ENCODE measurements at regions not wholly inside any gene's neighbourhood (a gene's known extent, or its start where the extent isn't known, plus 50 kb on each side); places are given as distances from the start of the nearest gene placed in this dataset.

DNA sequence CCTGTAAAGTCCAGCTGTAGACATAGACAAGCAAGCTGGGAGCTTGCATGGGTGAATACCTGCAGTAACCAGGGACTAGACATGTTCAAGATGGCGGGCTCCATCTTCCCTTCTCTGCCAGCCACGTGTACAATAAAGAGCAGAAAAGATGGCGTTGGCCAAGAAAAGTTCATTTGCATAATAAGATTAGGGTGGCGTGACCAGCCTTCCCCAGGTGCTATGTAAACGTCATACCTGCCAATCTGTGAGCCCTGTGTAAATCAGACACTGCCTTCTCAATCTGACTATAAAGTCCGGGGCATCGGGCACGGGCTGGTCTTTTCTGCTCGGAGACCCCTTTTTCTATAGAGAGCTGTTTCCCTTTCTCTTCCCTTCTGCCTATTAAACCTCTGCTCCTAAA is 101.6 kb upstream of the XPO1 start:
- no peaks in the 10 kb centered on the region for H3K9me3 ChIP-seq (ENCODE audit: control insufficient read depth, low read depth, low read length)
- H3K27me3 ChIP-seq (ENCODE audit: control insufficient read depth, insufficient read depth, low read length), result no peaks in the 10 kb centered on the region
- no peak overlapping the region for H3K27ac ChIP-seq (ENCODE audit: low read length)
- H3K36me3 ChIP-seq (ENCODE audit: control insufficient read depth, low read depth, low read length), result no peaks in the 10 kb centered on the region
- no peak overlapping the region for H3K9ac ChIP-seq (ENCODE audit: low read length)
- peaks cover 16% of the 10 kb centered on the region for H3K4me1 ChIP-seq (ENCODE audit: control insufficient read depth, low read depth, low read length)
- H3K4me3 ChIP-seq (ENCODE audit: low read length), result no peak overlapping the region

DNA sequence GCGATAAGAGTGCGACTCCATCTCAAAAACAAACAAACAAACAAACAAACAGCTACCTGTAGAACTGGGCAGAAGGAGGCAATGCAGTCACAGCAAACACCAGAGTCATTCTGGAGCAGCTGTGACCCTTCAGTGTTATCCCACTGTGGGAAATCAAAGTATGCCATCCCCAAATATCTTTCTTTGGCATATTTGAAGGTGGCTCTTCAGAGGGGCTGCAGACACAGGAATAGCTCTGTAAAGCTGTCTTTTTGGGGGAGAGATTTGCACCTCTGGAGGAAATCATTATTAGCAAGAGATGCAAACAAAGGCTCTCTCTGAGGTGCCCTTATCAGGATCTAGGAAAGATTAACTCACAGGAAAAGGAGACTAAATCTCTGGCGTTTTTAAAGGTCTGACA is 98.5 kb upstream of the XPO1 start:
- H3K4me1 ChIP-seq (ENCODE audit: control insufficient read depth, low read depth, low read length), result peaks cover 23% of the 10 kb centered on the region
- H3K9ac ChIP-seq (ENCODE audit: low read length), result no peak overlapping the region
- no peaks in the 10 kb centered on the region for H3K27me3 ChIP-seq (ENCODE audit: control insufficient read depth, insufficient read depth, low read length)
- H3K4me3 ChIP-seq (ENCODE audit: low read length), result no peak overlapping the region
- no peaks in the 10 kb centered on the region for H3K9me3 ChIP-seq (ENCODE audit: control insufficient read depth, low read depth, low read length)
- no peaks in the 10 kb centered on the region for H3K36me3 ChIP-seq (ENCODE audit: control insufficient read depth, low read depth, low read length)
- H3K27ac ChIP-seq (ENCODE audit: low read length), result no peak overlapping the region

DNA sequence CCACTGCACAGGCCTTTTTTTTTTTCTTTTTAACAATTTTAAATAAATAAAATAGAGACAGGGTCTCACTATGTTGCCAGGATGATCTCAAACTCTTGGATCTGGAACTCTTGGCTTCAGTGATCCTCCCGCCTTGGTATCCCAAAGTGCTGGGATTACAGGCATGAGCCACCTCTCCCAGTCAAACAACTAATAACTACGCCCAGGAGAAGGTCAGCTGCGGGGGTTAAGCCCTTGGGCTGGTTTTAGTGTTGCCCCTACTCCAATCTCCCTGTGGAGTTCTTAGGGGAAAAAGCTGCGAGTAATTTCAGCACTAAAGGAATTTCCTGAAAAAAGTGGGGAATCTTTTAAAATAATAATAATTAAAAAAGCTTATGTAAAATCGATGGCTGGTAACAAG is 96.4 kb upstream of the XPO1 start:
- H3K9me3 ChIP-seq (ENCODE audit: control insufficient read depth, low read depth, low read length), result no peaks in the 10 kb centered on the region
- H3K4me3 ChIP-seq (ENCODE audit: low read length), result no peak overlapping the region
- H3K27me3 ChIP-seq (ENCODE audit: control insufficient read depth, insufficient read depth, low read length), result no peaks in the 10 kb centered on the region
- peaks cover 17% of the 10 kb centered on the region for H3K4me1 ChIP-seq (ENCODE audit: control insufficient read depth, low read depth, low read length)
- no peak overlapping the region for H3K9ac ChIP-seq (ENCODE audit: low read length)
- no peak overlapping the region for H3K27ac ChIP-seq (ENCODE audit: low read length)
- H3K36me3 ChIP-seq (ENCODE audit: control insufficient read depth, low read depth, low read length), result no peaks in the 10 kb centered on the region

DNA sequence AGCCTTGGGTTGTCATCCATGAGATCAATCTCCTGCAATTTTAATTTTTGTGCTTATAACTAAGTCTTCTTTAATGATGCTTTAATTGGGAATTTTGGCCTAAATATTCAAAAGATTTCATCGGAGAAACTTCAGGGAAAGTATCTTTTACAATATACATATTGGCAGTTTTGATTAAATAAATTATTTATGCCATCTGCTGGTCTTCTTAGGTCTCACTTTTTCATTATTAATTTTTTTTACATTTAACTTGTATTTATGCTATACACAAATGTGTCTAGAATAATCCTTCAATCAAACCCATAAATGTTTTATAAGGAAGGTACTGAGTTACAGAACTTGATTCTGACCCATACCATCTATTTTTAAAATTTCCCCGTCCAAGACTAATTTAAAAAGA is 95.1 kb upstream of the XPO1 start:
- Histone ChIP-seq H3K4me3 (ENCODE audit: low read length) (no peak overlapping the region), H3K27ac (ENCODE audit: low read length) (no peak overlapping the region), H3K36me3 (ENCODE audit: control insufficient read depth, low read depth, low read length) (no peaks in the 10 kb centered on the region), H3K9me3 (ENCODE audit: control insufficient read depth, low read depth, low read length) (no peaks in the 10 kb centered on the region), H3K27me3 (ENCODE audit: control insufficient read depth, insufficient read depth, low read length) (no peaks in the 10 kb centered on the region), H3K4me1 (ENCODE audit: control insufficient read depth, low read depth, low read length) (peaks cover 17% of the 10 kb centered on the region), H3K9ac (ENCODE audit: low read length) (no peak overlapping the region)

DNA sequence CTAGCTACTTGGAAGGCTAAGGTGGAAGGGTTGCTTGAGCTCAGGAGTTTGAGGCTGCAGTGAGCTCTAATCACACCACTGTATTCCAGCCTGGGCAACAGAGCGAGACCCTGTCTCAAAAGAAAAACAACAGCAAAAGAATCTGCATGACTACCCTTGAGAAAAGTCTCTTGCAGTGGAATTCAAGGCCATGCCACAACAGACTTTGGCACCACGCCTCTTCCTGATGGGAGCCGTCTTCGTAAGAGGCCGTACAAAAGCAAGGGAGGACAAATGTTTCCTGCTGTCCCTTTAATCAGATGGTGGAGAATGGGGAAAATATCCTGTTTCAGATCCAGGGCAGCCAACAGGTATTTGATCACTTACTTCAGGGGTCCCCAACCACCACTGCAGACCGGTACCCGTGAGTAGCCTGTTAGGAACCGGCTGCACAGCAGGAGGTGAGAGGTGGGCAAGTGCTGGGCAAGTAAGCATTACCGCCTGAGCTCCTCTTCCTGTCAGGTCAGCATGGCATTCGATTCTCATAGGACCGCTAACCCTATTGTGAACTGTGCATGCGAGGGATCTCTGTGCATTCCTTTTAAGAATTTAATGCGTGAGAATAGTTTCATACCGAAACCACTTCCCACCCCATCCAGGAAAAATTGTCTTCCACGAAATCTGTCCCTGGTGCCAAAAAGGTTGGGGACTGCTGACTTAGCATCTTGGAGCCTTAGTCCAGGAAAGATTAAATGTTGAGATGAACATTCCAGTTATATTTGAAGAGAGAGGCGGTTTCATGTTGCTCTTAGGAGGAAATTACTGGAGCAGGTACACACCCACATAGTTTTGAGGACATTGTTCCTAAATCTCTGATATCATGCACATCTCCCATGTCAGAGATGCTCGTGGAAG is 94.4 kb upstream of the XPO1 start:
- H3K4me1 ChIP-seq (ENCODE audit: control insufficient read depth, low read depth, low read length), result peaks cover 17% of the 10 kb centered on the region
- no peaks in the 10 kb centered on the region for H3K27me3 ChIP-seq (ENCODE audit: control insufficient read depth, insufficient read depth, low read length)
- no peak overlapping the region for H3K4me3 ChIP-seq (ENCODE audit: low read length)
- no peak overlapping the region for H3K9ac ChIP-seq (ENCODE audit: low read length)
- H3K27ac ChIP-seq (ENCODE audit: low read length), result no peak overlapping the region
- no peaks in the 10 kb centered on the region for H3K9me3 ChIP-seq (ENCODE audit: control insufficient read depth, low read depth, low read length)
- no peaks in the 10 kb centered on the region for H3K36me3 ChIP-seq (ENCODE audit: control insufficient read depth, low read depth, low read length)

DNA sequence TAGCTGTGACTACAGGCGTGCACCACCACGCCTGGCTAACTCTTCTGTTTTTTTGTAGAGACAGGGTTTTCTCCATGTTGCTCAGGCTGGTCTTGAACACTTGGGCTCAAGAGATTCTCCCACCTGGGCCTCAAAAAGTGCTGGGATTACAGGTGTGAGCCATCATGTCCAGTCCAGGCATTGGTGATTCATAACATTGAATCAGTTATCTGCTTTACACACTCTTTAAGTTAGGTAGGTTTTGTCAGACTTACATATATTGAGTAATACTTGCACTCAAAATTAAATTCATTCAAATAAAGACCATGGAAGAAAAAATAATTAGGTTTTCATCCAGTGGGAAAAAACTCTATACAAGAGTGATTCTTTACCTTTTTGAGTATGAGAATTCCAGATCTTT is 93.2 kb upstream of the XPO1 start:
- Histone ChIP-seq H3K4me1 (ENCODE audit: control insufficient read depth, low read depth, low read length) (peaks cover 17% of the 10 kb centered on the region), H3K9me3 (ENCODE audit: control insufficient read depth, low read depth, low read length) (no peaks in the 10 kb centered on the region), H3K9ac (ENCODE audit: low read length) (no peak overlapping the region), H3K27me3 (ENCODE audit: control insufficient read depth, insufficient read depth, low read length) (no peaks in the 10 kb centered on the region), H3K36me3 (ENCODE audit: control insufficient read depth, low read depth, low read length) (no peaks in the 10 kb centered on the region), H3K27ac (ENCODE audit: low read length) (no peak overlapping the region), H3K4me3 (ENCODE audit: low read length) (no peak overlapping the region)

DNA sequence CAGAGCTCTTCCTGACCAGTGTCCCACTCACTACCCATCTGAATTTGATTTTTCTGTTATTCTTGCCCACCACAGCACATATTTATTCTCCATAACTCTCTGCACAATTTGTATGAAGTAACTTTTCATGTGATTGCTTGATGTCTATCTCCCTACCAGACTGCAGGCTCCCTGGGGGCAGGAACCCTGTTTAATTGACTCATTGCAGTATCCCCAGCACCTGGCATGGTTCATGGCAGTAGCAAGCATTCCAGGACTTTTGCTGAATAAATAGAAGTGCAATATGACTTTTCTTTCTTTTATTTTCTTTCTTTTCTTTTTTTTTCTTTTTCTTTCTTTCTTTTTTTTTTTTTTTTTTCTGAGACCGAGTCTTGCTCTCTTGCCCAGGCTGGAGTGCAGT is 88.7 kb upstream of the XPO1 start:
- H3K4me1 ChIP-seq (ENCODE audit: control insufficient read depth, low read depth, low read length), result no peaks in the 10 kb centered on the region

DNA sequence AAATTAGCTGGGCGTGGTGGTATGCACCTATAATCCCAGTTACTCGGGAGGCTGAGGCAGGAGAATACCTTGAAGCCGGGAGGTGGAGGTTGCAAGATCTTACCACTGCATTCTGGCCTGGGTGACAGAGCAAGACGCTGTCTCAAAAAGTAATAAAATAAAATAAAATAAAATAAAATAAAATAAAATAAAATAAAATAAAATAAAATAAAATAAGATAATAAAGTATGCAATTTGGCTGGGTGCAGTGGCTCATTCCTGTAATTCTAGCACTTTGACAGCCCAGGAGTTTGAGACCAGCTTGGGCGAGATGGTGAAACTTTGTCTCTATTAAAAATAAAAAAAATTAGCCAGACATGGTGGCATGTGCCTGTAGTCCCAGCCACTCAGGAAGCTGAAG is 85.6 kb upstream of the XPO1 start:
- Histone ChIP-seq H3K4me3 (ENCODE audit: low read length) (no peak overlapping the region), H3K27me3 (ENCODE audit: control insufficient read depth, insufficient read depth, low read length) (no peaks in the 10 kb centered on the region), H3K9ac (ENCODE audit: low read length) (no peak overlapping the region), H3K27ac (ENCODE audit: low read length) (no peak overlapping the region), H3K36me3 (ENCODE audit: control insufficient read depth, low read depth, low read length) (no peaks in the 10 kb centered on the region), H3K4me1 (ENCODE audit: control insufficient read depth, low read depth, low read length) (no peaks in the 10 kb centered on the region), H3K9me3 (ENCODE audit: control insufficient read depth, low read depth, low read length) (no peaks in the 10 kb centered on the region)

More for the DNA sequence above, 88.7 kb upstream of the XPO1 start:
- no peak overlapping the region for H3K4me3 ChIP-seq (ENCODE audit: low read length)
- no peaks in the 10 kb centered on the region for H3K9me3 ChIP-seq (ENCODE audit: control insufficient read depth, low read depth, low read length)
- no peak overlapping the region for H3K27ac ChIP-seq (ENCODE audit: low read length)
- H3K27me3 ChIP-seq (ENCODE audit: control insufficient read depth, insufficient read depth, low read length), result no peaks in the 10 kb centered on the region
- H3K36me3 ChIP-seq (ENCODE audit: control insufficient read depth, low read depth, low read length), result no peaks in the 10 kb centered on the region
- H3K9ac ChIP-seq (ENCODE audit: low read length), result no peak overlapping the region

DNA sequence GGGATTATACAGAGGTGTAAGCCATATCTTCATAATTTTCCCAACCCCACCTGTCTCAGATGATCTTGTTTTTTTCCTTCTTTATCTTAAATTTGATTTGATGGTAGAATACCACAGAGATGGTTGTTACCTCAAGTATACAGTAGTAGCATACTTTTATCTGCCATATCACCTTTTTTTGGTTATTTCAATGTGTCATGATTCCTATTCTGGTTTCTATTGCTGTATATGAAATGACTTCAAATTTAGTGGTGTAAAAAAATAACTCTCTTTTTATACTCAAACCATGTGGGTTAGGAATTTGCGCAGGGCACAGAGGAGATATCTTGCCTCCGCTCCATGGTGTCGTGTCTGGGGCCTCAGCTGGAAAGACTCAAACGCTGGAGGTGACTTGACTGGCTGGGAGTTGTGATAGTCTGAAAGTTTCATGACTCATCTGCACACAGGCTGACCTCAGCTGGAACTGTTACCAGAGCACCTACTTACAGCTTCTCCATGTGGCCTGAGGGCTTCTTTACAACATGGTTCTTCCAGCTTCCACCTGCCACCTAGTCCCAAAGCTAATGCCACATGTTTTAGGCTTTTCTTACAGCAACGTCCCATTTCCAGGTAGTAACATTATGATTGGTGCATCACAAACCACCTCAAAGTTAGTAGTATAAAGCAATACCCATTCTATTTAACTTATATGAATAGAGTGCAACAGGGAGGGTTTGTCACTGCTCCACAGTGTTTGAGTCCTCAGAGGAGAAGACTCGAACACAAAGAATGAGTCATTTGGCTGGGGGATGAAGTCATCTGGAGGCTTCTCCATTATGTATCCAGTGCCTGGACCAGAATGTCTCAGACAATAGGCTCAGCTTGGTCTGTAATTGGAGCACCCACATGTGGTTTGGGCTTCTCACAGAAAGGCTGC is 82.3 kb upstream of the XPO1 start:
- Histone ChIP-seq H3K9me3 (ENCODE audit: control insufficient read depth, low read depth, low read length) (no peaks in the 10 kb centered on the region), H3K27ac (ENCODE audit: low read length) (no peak overlapping the region), H3K4me1 (ENCODE audit: control insufficient read depth, low read depth, low read length) (no peaks in the 10 kb centered on the region), H3K27me3 (ENCODE audit: control insufficient read depth, insufficient read depth, low read length) (no peaks in the 10 kb centered on the region), H3K36me3 (ENCODE audit: control insufficient read depth, low read depth, low read length) (no peaks in the 10 kb centered on the region), H3K9ac (ENCODE audit: low read length) (no peak overlapping the region), H3K4me3 (ENCODE audit: low read length) (no peak overlapping the region)

DNA sequence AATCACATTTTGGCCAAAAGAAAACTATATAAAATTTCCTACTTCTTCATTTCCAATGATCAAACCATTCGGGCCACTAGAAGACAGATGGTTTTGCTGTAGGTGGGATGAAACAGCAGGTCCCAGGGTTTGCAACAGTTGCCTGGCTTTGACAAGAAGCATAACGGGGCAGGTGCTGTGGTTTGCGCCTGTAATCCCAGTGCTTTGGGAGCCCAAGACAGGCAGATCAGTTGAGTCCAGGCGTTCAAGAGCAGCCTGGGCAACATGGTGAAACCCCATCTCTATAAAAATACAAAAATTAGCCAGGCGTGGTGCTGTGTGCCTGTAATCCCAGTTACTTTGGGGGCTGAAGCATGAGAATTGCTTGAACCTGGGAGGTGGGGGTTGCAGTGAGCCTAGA is 81.4 kb upstream of the XPO1 start:
- Histone ChIP-seq H3K9ac (ENCODE audit: low read length) (no peak overlapping the region), H3K27ac (ENCODE audit: low read length) (no peak overlapping the region), H3K9me3 (ENCODE audit: control insufficient read depth, low read depth, low read length) (no peaks in the 10 kb centered on the region), H3K27me3 (ENCODE audit: control insufficient read depth, insufficient read depth, low read length) (no peaks in the 10 kb centered on the region), H3K36me3 (ENCODE audit: control insufficient read depth, low read depth, low read length) (no peaks in the 10 kb centered on the region), H3K4me3 (ENCODE audit: low read length) (no peak overlapping the region), H3K4me1 (ENCODE audit: control insufficient read depth, low read depth, low read length) (no peaks in the 10 kb centered on the region)

DNA sequence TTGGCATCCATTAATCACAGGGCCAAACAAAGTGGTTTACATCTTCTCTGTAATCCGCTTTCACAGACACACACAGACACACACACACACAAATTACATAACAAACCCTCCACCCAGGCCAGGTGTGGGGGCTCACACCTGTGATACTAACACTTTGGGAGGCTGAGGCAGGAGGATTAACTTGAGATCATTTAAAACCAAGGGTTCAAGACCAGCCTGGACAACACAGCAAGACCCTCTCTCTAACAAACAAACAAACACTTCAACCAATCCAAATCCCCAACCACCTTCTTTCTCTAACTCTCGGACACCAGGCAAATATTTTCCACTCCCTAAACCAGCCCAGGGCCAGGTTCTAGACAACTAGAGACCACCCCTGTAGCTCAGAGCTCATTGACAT is 79.5 kb upstream of the XPO1 start:
- no peaks in the 10 kb centered on the region for H3K36me3 ChIP-seq (ENCODE audit: control insufficient read depth, low read depth, low read length)
- H3K27ac ChIP-seq (ENCODE audit: low read length), result no peak overlapping the region
- no peak overlapping the region for H3K4me3 ChIP-seq (ENCODE audit: low read length)
- no peak overlapping the region for H3K9ac ChIP-seq (ENCODE audit: low read length)
- no peaks in the 10 kb centered on the region for H3K27me3 ChIP-seq (ENCODE audit: control insufficient read depth, insufficient read depth, low read length)
- no peaks in the 10 kb centered on the region for H3K9me3 ChIP-seq (ENCODE audit: control insufficient read depth, low read depth, low read length)
- H3K4me1 ChIP-seq (ENCODE audit: control insufficient read depth, low read depth, low read length), result no peaks in the 10 kb centered on the region
